Activated CD8-positive, alpha-beta memory T cell treated with anti-CD3 and anti-CD28 coated beads, Interleukin-2, amount 10 ng/mL, durations not matched to agents 7 days and 5 days (primary cell): ENCODE measurements at regions not wholly inside any gene's neighbourhood (a gene's known extent, or its start where the extent isn't known, plus 50 kb on each side); places are given as distances from the start of the nearest gene placed in this dataset.

Experiments
- ATAC-seq: fragments of 150-1000 bp; cut with Tn5 transposase; one replicate; pipeline ENCODE4 v1.10.0; 2021; ENCODE audit warnings: moderate library complexity
- CTCF ChIA-PET: fragments of 350-600 bp; sonication (Branson Sonifier 250); formaldehyde crosslinking; loops from one replicate; lab custom pipeline; 2021; ENCODE audit warnings: antibody characterized with exemption; lab: Charles Lee
- DNase-seq: peaks from one replicate; pipeline ENCODE4 v3.0.0-alpha.2; 2020
- H3K27ac Mint-ChIP-seq: one replicate; pipeline ENCODE4 v1.8.0; 2021; ENCODE audit warnings: mild to moderate bottlenecking, mixed read lengths
- H3K27me3 Mint-ChIP-seq: one replicate; pipeline ENCODE4 v1.8.0; 2021; ENCODE audit warnings: mixed read lengths
- H3K36me3 Mint-ChIP-seq: one replicate; pipeline ENCODE4 v1.8.0; 2021; ENCODE audit warnings: mild to moderate bottlenecking, mixed read lengths
- H3K4me1 Mint-ChIP-seq: one replicate; pipeline ENCODE4 v1.8.0; 2021; ENCODE audit warnings: mixed read lengths
- H3K4me3 Mint-ChIP-seq: one replicate; pipeline ENCODE4 v1.8.0; 2021; ENCODE audit warnings: mild to moderate bottlenecking, moderate library complexity, mixed read lengths
- H3K9me3 Mint-ChIP-seq: one replicate; pipeline ENCODE4 v1.8.0; 2022; ENCODE audit warnings: low read depth, mixed read lengths

DNA sequence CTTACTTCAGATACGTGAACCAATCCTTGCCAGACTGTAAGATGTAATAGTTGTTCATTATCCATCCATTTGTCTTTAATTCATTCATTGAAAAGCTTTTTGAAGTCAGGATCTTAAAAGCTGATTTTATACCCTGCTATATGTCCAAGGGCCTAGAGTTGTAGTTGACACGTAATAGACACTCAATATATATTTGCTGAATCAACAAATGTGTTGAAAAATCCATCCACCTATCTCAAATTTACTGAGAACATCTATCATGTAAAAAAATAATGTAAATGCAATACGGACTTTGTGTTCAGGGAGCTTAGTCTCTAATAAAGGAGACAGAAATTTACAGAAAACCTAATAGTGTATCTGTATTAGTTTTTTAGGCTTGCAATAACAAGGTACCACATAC is 521.0 kb downstream of the METTL15 start:
- ATAC-seq = no peak
- no peaks in the 10 kb centered on the region for H3K27me3 Mint-ChIP-seq

GRCh38 chr11:28628412-28628811 is 520.2 kb downstream of the METTL15 start:
- H3K4me1 Mint-ChIP-seq = no peaks in the 10 kb centered on the region
- H3K4me3 Mint-ChIP-seq = no peak overlapping the region
- CTCF ChIA-PET = no interaction called here
- no peaks in the 10 kb centered on the region for H3K27me3 Mint-ChIP-seq
- no peak for ATAC-seq
- DNase-seq = no peak
- peaks cover 3% of the 10 kb centered on the region for H3K9me3 Mint-ChIP-seq
- H3K27ac Mint-ChIP-seq = no peak overlapping the region
- H3K36me3 Mint-ChIP-seq = no peaks in the 10 kb centered on the region

More for the DNA sequence above, 521.0 kb downstream of the METTL15 start:
- no peaks in the 10 kb centered on the region for H3K9me3 Mint-ChIP-seq
- no peak overlapping the region for H3K4me3 Mint-ChIP-seq
- no peak for DNase-seq
- H3K36me3 Mint-ChIP-seq = no peaks in the 10 kb centered on the region
- CTCF ChIA-PET = no interaction called here
- no peaks in the 10 kb centered on the region for H3K4me1 Mint-ChIP-seq
- no peak overlapping the region for H3K27ac Mint-ChIP-seq

- Mint-ChIP-seq H3K4me3 (no peak overlapping the region), H3K4me1 (no peaks in the 10 kb centered on the region), H3K36me3 (no peaks in the 10 kb centered on the region), H3K9me3 (peaks cover 3% of the 10 kb centered on the region), H3K27ac (no peak overlapping the region), H3K27me3 (no peaks in the 10 kb centered on the region)
- DNase-seq (no peak), ATAC-seq (no peak)
- CTCF ChIA-PET = no interaction called here
Measured at GRCh38 chr11:28627690-28628255, 519.6 kb downstream of the METTL15 start.

DNA sequence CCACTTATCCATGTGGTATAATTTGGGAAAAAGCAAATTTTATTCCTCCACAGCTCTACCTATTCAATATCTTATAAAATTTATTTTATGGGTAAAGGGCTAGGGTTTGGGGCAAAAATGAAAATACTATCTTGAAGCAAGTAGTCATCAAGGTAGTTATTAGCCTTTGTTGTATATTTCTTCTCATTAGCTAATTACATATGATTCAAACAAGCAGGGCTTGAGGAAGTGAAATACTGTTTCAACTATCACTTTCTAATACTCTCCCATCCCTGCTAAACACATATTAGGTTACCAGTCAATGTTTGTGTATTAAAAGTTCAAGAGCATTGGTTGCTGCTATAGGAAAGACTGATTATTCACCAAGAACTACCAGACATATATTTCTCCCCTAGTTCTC is 517.3 kb downstream of the METTL15 start:
- Mint-ChIP-seq H3K36me3 (no peaks in the 10 kb centered on the region), H3K4me1 (no peaks in the 10 kb centered on the region), H3K9me3 (peaks cover 3% of the 10 kb centered on the region), H3K27ac (no peak overlapping the region), H3K27me3 (no peaks in the 10 kb centered on the region), H3K4me3 (no peak overlapping the region)
- ATAC-seq (no peak), DNase-seq (no peak)
- CTCF ChIA-PET = no interaction called here

DNA sequence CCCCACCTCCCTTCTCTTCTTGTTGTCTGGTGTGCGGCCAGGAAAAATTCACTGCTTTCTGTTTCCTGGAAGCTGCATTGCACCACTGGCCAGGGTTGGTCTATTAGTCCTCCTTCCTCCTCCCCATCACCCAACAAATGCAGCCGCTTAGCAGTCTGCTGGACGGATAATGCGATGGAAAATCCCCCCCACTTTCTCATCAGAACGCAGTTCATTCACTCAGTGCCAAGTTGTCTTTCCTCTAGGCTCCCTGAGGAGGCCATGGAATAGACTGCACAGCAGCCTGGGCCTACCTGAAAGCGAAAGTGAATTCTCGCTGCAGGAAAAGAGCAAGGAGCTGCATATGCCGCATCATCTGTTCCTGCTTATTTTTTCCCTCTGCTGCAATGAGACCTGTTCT is 513.6 kb downstream of the METTL15 start:
- Mint-ChIP-seq H3K27me3 (no peaks in the 10 kb centered on the region), H3K4me3 (no peak overlapping the region), H3K36me3 (no peaks in the 10 kb centered on the region), H3K27ac (no peak overlapping the region), H3K4me1 (no peaks in the 10 kb centered on the region), H3K9me3 (peaks cover 3% of the 10 kb centered on the region)
- no peak for DNase-seq
- CTCF ChIA-PET = no interaction called here
- ATAC-seq = no peak

DNA sequence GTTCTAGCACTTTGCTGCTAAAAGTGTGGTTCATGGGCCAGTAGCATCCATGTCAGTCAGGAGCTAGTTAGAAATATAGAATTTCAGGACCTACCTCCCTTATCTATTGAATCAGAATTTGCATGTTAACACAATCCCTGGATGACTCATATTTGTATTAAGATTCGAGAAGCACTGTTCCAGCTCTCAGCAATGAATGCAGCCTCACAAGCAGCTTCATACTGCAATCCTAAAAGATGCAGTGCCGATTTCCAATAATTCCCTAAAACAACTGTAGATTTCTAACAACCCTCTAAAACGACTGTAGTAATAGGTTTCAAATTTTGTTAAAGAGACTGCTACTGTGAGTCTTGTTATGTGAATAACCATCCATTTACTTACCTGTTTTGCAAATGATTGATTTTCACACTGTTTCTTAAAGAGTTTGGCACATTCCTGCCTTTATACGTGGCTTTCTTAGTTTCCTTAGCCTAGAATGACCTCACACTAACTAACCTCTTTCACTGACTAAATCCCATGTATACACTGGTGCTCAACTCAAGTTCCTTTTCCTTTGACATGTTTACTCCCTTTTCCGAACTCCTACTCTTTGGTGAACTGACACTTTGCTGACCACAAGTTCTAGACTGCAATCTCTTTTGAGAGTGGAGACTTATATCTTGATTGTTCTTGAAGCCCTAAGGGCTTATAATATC is 511.8 kb downstream of the METTL15 start:
- ATAC-seq (no peak), DNase-seq (no peak)
- Mint-ChIP-seq H3K27me3 (no peaks in the 10 kb centered on the region), H3K27ac (no peak overlapping the region), H3K36me3 (no peaks in the 10 kb centered on the region), H3K4me3 (no peak overlapping the region), H3K4me1 (no peaks in the 10 kb centered on the region), H3K9me3 (peaks cover 3% of the 10 kb centered on the region)
- CTCF ChIA-PET = no interaction called here

DNA sequence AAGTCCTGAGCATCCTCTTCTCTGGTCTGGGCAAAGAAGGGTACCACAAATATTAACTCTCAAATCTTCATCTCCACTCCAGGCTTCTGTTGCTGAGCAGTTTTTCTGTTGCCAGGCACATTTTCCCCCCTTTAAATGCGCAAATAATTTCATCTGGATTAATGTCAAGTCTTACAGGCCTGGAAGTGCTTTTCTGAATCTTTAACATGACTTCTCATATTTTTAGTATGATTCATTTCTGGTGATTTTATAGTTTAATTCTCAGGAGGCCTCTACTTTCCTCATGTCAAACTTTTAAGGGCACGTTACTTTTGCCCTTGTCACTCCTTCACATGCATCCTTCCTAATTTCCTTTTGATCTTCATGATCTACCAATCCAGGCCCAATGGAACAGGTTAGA is 510.2 kb downstream of the METTL15 start:
- no peaks in the 10 kb centered on the region for H3K9me3 Mint-ChIP-seq
- H3K27ac Mint-ChIP-seq = no peak overlapping the region

GRCh38 chr11:28616160-28616965 is 508.2 kb downstream of the METTL15 start:
- Mint-ChIP-seq H3K27me3 (no peaks in the 10 kb centered on the region), H3K4me1 (no peaks in the 10 kb centered on the region), H3K4me3 (no peak overlapping the region), H3K27ac (no peak overlapping the region), H3K36me3 (no peaks in the 10 kb centered on the region), H3K9me3 (no peaks in the 10 kb centered on the region)
- no peak for ATAC-seq
- DNase-seq = no peak
- CTCF ChIA-PET = no interaction called here

More for the DNA sequence above, 510.2 kb downstream of the METTL15 start:
- no peaks in the 10 kb centered on the region for H3K4me1 Mint-ChIP-seq
- H3K4me3 Mint-ChIP-seq = no peak overlapping the region
- ATAC-seq (no peak), DNase-seq (no peak)
- no peaks in the 10 kb centered on the region for H3K36me3 Mint-ChIP-seq
- CTCF ChIA-PET = no interaction called here
- no peaks in the 10 kb centered on the region for H3K27me3 Mint-ChIP-seq

DNA sequence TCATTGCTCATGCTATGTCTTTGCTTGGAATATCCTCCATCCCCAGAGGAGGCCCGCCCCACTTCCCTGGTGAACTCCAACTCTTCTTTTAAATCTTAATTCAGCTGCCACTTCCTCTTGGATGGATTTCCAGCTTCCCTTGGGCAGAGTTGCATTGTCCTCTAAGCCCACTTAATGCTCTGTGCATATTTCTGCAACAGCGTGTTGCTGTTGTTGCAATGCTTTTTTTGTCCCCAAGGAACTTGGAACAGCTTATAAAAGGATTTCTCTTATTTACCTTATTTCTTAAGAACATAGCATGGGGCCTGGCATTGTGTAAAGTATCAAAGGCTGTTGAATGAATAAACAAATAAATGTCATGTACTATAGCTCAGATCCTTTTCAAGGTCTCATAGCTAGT is 507.4 kb downstream of the METTL15 start:
- H3K9me3 Mint-ChIP-seq = no peaks in the 10 kb centered on the region
- CTCF ChIA-PET = no interaction called here
- no peak for ATAC-seq
- no peaks in the 10 kb centered on the region for H3K36me3 Mint-ChIP-seq
- DNase-seq = no peak
- H3K4me3 Mint-ChIP-seq = no peak overlapping the region
- H3K4me1 Mint-ChIP-seq = no peaks in the 10 kb centered on the region
- no peak overlapping the region for H3K27ac Mint-ChIP-seq
- H3K27me3 Mint-ChIP-seq = no peaks in the 10 kb centered on the region

GRCh38 chr11:28606930-28607329 is 498.7 kb downstream of the METTL15 start:
- H3K9me3 Mint-ChIP-seq = no peaks in the 10 kb centered on the region
- no peak overlapping the region for H3K4me3 Mint-ChIP-seq
- no peak overlapping the region for H3K27ac Mint-ChIP-seq
- DNase-seq (no peak), ATAC-seq (no peak)
- CTCF ChIA-PET = no interaction called here
- no peaks in the 10 kb centered on the region for H3K27me3 Mint-ChIP-seq
- no peaks in the 10 kb centered on the region for H3K4me1 Mint-ChIP-seq
- no peaks in the 10 kb centered on the region for H3K36me3 Mint-ChIP-seq

- CTCF ChIA-PET = no interaction called here
- Mint-ChIP-seq H3K4me3 (no peak overlapping the region), H3K9me3 (no peaks in the 10 kb centered on the region), H3K36me3 (no peaks in the 10 kb centered on the region), H3K27me3 (no peaks in the 10 kb centered on the region), H3K27ac (no peak overlapping the region), H3K4me1 (no peaks in the 10 kb centered on the region)
- ATAC-seq = no peak
- no peak for DNase-seq
Measured at GRCh38 chr11:28599656-28600055, 491.5 kb downstream of the METTL15 start.

DNA sequence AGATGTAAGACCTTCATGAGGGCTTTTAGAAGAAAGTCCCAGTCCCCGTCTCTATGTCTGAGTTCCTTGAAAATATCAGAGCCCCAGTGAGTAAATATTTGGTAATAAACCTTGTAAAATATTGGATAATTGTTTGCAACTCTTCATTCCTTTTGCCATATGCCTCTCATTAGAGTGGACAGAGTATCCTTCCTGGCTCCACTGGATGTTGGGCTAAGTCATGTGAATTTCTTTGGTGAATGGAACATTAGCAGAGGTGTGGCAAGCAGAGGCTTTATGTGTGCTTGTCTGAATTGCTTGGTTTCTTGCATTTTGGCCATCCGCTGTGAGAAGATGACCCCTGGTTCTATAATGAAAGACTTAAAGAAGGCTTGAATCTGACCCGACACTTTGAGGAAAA is 490.3 kb downstream of the METTL15 start:
- no peak overlapping the region for H3K27ac Mint-ChIP-seq
- no peaks in the 10 kb centered on the region for H3K9me3 Mint-ChIP-seq
- H3K4me1 Mint-ChIP-seq = no peaks in the 10 kb centered on the region
- no peak overlapping the region for H3K4me3 Mint-ChIP-seq
- H3K27me3 Mint-ChIP-seq = no peaks in the 10 kb centered on the region
- no peak for DNase-seq
- ATAC-seq = no peak
- CTCF ChIA-PET = no interaction called here
- H3K36me3 Mint-ChIP-seq = no peaks in the 10 kb centered on the region

- no peak for DNase-seq
- ATAC-seq = no peak
- Mint-ChIP-seq H3K36me3 (no peaks in the 10 kb centered on the region), H3K4me1 (no peaks in the 10 kb centered on the region), H3K4me3 (no peak overlapping the region), H3K9me3 (no peaks in the 10 kb centered on the region), H3K27ac (no peak overlapping the region), H3K27me3 (no peaks in the 10 kb centered on the region)
- CTCF ChIA-PET = no interaction called here
Measured at GRCh38 chr11:28596816-28597215, 488.6 kb downstream of the METTL15 start.

- no peaks in the 10 kb centered on the region for H3K27me3 Mint-ChIP-seq
- H3K9me3 Mint-ChIP-seq = no peaks in the 10 kb centered on the region
- H3K27ac Mint-ChIP-seq = no peak overlapping the region
- H3K4me3 Mint-ChIP-seq = no peak overlapping the region
- no peak for ATAC-seq
- H3K36me3 Mint-ChIP-seq = no peaks in the 10 kb centered on the region
- CTCF ChIA-PET = no interaction called here
- H3K4me1 Mint-ChIP-seq = no peaks in the 10 kb centered on the region
- DNase-seq = no peak
Measured at GRCh38 chr11:28592141-28592540, 484.0 kb downstream of the METTL15 start.
